Suprapubic skin (tissue), 4 donors: ENCODE measurements at regions not wholly inside any gene's neighbourhood (a gene's known extent, or its start where the extent isn't known, plus 50 kb on each side); places are given as distances from the start of the nearest gene placed in this dataset.

Source experiments
- CTCF ChIP-seq, 2 donors: fragments of 200-600 bp in 1 of 2; fragments of 450-650 bp in 1 of 2; sonication (generic) in 1 of 2; IDR thresholded peaks; one replicate each; pipeline ENCODE4 v1.5.1; 2016 to 2019; ENCODE audit warnings: antibody characterized with exemption in 2 of 2, mild to moderate bottlenecking in 1 of 2, moderate library complexity in 1 of 2
- EP300 ChIP-seq: sonication (generic); formaldehyde crosslinking; IDR thresholded peaks from one replicate; pipeline ENCODE4 v1.6.1; 2017; ENCODE audit warnings: antibody characterized with exemption
- POLR2A ChIP-seq, 2 donors: fragments of 450-650 bp; IDR thresholded peaks; one replicate each; pipeline ENCODE4 v1.6.1; 2017; ENCODE audit warnings: antibody characterized with exemption in 2 of 2, mild to moderate bottlenecking in 2 of 2, moderate library complexity in 2 of 2
- POLR2AphosphoS5 ChIP-seq, 3 donors: sonication (generic); formaldehyde crosslinking; IDR thresholded peaks; one replicate each; pipeline ENCODE4 v1.6.1; 2017; ENCODE audit warnings: antibody characterized with exemption in 3 of 3

GRCh38 chr2:128440666-128441340, 122.1 kb upstream of the HS6ST1 start:
- TF ChIP-seq CTCF (IDR thresholded peaks at IDR 0.05) = no peak
- no peak for TF ChIP-seq POLR2AphosphoS5 (IDR thresholded peaks at IDR 0.05)
- no peak for TF ChIP-seq EP300
- no peak for TF ChIP-seq POLR2A (IDR thresholded peaks at IDR 0.05)
